NCI-H1436 treated with DMSO at 0.1 percent for 48 hours (cell line): ENCODE measurements at regions not wholly inside any gene's neighbourhood (a gene's known extent, or its start where the extent isn't known, plus 50 kb on each side); places are given as distances from the start of the nearest gene placed in this dataset.
A peak's percentile ranks its signal among the peaks of the same experiment; 100 is the strongest.

Experiments
- DNase-seq: peaks from one replicate; lab custom pipeline; 2025; lab: John Stamatoyannopoulos, UW

DNA sequence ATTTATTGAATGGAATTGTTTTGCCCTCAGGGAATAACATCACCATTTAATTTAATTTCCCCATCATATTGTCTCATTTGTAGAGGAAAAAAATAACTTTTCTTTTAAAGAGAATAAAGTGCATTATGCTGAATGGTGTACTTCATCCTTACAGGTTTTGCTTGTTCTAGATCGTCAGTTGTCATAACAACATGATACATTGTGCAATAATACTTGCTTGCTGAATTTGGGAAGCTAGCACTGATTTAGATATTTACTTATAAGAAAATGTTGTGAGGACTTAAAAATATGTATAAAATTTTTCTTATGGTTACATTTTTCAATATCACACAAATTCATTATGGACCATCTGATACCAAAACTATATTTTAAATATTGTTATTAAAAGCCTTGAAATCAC is 509.0 kb upstream of the POU3F2 start:
- DNase-seq: no peak

DNA sequence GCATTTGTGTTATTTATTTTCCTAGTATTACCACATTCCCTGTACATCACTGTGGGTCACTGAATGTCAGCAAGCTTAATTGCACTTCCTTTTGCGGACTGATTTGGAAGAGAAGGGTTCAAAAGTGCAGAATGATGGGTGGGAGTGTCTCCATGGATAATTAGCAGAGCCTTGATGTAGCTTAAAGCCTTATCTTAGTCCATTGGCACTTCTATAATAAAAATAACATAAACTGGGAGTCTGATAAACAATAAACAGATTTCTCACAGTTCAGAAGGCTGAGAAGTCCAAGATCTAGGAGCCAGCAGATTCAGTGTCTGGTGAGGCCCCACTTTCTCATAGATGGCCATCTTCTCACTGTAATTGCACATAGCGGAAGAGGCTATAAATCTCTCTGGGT is 501.1 kb upstream of the POU3F2 start:
- DNase-seq: no peak

DNA sequence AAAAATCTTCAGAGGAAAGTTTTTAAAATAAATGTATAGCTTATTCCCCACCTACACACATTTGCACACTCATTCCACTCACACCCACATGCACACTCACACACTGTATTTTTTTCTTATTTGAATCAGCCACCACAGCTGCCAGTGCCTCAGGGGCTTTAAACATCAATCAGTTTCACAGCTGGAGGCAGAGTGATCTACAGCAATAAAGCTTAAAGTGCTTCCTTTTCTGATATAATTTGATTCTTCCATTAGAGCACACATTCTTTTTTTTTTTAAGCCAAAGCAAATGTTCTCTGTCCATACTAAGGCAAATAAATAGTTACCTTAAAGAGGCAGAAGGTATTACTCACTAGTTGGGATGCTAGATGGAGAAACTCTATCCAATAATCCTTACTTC is 498.8 kb upstream of the POU3F2 start:
- no peak for DNase-seq

DNA sequence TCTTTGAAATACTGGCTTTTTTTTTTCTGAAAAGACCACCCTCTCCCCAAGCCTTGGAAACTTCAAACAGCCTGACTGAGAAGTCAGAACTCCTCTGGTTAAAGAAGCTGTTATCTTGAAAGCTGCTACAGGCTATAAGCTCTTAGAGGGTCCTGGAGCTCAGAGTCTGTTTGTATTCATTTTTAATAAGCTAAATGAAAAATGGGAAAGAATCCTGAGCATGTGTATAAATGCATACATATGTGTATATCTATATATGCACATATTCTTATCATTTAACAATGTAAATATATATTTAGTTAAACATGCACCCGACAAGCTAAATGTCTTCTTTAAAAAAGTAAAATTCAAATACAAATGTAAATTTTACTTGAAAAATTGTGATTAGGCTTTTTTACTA is 494.9 kb upstream of the POU3F2 start:
- DNase-seq: no peak

DNA sequence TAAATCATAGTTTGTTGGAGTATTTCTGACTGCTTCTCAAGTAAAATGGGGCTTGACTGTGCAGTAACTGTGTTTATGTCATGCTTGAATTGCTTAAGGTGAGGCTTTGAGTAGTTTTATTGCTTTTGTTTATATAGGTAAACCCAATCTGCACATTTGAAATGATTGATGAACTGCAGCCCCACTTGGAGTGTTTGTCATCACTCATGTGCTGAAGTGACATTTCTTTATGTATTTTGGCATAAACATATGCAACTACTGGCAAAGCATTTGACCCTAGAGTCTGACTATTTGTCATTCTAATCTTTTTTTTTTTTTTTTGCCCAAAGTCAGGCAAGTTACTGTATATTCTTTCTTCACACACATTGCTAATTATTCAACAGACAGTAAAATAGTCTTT is 491.4 kb upstream of the POU3F2 start:
- DNase-seq: no peak

DNA sequence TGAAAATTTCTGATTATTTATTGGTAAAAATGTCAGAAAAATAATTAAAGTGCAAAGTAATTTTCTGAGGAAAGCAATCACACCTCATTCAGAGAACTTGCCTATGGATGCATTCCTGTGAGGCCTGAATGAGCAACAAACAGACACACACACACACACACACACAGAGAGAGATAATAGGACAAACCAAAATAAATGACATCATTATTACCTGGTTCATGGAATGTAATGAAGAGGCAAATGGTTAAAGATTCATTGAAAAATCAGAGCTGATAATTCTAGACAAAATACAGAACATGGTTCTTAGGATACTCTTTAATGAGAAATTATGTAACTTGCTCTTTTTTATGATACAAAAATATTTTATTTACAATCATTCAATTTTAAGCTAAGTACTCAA is 490.6 kb upstream of the POU3F2 start:
- DNase-seq: no peak

DNA sequence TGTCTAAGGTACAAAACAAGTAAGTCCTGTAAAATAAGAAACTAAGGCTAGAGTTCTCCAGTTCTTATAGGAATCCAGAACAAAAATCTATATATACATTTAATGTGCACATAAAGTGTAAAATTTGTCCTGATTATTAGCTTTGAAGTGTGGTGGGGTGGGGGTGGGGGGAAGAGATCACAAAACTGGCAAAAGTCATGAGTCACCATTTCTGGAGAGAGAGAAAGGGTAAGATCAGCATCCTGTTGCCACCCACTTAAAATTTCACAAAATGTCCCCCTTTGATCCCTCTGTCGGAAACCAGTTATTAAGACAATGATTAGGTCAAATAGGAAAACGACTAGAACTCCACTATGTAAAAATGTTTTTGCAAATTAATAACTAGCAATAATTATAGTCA is 482.0 kb upstream of the POU3F2 start:
- DNase-seq: no peak

DNA sequence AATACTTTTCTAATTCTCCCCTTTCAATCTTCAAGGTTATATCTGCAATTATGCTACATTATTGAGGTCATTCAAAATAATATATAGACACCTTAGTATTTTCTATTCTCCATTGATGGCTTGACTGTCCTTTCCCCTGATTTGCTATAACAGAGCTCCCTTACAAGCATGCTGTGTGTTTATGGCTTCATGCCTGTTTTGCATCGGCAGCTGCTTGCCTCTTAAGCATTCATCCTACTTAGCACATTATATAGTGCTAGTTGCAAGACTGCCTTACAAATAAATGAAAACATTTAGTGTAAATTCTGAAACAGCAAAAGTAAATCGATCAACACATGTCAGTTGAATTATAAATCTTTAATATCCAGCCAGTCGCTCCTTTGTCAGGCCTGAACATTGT is 476.2 kb upstream of the POU3F2 start:
- no peak for DNase-seq

DNA sequence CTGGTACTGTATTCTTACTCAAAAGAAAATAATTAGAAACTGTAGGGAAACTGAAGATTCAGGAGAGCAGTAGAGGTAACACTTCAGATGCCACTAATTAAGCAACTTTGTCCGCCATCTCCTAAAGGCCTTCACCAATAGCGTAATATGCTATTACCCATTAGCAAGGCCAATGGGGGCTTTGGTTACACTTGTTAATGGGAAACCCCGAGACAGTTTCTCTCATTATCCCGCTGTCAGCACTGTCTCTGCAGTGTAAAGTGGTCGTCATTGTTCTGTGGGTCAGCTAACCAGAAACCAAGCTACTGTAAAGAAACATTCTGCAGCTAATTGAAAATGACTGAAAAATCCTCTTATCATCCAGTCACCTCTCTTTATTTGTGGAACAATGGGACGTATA is 468.0 kb upstream of the POU3F2 start:
- DNase-seq: no peak

DNA sequence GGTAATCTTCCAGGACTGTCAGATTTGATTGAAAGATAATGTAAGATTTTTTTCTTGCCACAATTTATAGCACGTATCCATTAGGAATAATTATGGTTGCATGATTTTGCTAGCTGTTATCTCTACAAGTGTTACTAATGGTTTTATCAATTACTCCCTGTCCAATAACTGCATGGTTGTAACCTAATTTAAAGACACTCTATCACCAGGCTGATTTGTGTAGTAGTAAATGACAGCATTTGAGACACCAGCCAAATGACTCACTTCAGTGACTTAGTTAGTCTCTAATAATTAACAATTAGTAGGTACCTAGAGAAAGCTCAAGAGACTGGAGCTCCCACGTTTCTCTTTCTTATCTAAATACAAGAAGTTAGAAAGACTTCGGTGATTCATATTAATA is 453.8 kb upstream of the POU3F2 start:
- no peak for DNase-seq

DNA sequence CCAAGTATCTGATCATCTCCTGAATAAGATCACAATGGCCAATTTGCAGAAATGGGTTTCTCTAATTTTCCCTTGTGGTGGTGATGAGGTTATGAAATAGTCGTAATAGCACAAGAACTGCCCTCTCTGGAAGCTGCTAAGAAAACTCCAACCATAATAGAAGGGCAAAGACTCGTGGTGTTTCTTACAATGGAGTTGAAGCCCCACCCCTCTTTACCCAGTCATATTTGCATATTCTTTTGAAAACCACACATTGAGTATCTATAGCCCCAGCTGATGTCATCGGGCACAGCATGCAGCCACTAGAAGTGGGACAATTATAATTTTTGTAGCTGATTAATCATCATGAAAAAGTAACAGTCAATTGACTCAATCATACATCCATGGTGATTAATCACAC is 452.1 kb upstream of the POU3F2 start:
- DNase-seq: no peak

DNA sequence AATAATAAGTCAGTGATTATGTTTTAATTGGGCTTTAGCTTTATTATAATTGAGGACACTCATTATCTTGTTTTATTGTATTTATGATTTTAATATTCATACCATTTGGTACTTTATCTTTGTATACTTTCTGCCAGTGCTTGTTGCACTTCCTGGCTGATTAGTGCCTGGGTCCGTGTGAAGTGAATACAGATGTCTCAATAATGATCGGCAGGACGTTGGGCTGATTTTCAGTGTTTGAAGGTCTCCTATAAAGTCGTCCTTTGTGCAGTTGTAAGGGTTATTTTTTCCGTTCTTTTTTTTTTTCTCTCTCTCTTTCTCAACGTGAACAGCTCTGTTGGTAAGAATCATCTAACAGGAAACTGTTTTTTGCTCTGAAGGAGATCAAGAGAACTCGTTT is 450.0 kb upstream of the POU3F2 start:
- no peak for DNase-seq

DNA sequence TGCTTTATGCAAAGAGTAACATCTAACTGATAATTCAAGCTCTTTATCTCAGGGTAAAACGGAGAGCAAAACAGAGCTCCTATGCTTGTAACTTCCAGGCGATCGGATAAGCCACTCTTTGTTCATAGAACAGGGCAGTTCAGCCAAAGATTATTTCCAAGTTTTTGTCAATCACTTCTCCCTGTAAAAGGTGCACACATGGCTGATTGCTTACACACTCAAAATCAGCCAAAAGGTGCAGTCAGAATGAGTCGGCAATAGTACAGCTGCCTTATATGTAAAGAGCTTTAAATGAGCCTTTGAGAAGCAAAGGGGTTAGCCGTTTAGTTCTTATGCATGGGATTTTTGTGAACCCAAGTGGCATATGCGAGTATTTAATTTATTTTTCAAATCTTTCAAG is 449.6 kb upstream of the POU3F2 start:
- DNase-seq: no peak

DNA sequence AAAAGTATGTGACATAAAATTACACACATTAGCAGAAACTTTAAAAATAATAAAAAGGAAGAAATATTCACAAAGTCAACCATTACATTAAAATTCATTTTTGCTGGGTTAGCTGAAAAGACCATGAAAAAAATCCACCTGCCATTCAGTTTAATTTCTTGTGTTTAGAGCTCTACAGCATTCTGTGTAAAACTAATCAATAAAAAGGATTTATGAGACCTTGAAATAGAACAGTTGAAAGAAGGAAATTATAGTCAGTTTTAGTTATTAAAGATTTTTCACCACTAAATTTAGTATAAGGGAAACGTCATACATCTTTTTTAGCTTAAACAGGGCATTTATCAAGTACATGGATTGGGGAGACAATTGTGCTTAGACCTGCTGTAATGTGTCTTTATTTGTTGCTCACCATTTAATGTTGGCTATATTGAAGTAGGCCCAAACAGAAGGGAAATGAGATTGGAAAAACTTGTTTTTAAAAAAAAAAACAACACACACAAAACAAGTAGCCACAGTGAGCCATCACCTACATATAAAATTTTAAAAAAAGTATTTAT is 438.7 kb upstream of the POU3F2 start:
- no peak for DNase-seq

DNA sequence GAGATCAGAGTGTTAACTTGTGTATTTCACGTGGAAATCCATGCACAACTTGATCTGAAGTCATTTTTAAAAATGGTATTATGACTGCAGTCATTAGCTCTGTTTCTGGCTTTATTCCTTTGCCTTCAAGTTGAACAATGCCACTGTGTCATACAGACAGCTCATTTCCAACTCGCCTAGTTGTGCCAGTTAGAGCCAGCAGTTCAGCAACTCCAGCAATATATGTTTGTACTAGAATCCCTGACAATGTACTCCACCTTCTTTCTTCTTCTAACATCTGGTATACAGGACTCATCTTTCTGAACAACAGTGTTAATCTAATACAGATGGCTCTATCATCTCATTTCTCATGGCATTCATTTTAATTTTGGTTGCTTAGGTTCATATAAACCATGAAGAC is 418.3 kb upstream of the POU3F2 start:
- no peak for DNase-seq

DNA sequence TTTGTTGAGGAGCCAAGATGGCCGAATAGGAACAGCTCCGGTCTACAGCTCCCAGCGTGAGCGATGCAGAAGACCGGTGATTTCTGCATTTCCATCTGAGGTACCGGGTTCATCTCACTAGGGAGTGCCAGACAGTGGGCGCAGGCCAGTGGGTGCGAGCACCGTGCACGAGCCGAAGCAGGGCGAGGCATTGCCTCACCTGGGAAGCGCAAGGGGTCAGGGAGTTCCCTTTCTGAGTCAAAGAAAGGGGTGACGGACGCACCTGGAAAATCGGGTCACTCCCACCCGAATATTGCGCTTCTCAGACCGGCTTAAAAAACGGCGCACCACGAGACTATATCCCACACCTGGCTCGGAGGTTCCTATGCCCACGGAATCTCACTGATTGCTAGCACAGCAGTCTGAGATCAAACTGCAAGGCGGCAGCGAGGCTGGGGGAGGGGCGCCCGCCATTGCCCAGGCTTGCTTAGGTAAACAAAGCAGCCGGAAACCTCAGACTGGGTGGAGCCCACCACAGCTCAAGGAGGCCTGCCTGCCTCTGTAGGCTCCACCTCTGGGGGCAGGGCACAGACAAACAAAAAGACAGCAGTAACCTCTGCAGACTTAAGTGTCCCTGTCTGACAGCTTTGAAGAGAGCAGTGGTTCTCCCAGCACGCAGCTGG is 417.7 kb upstream of the POU3F2 start:
- peak; percentile 12 for DNase-seq

DNA sequence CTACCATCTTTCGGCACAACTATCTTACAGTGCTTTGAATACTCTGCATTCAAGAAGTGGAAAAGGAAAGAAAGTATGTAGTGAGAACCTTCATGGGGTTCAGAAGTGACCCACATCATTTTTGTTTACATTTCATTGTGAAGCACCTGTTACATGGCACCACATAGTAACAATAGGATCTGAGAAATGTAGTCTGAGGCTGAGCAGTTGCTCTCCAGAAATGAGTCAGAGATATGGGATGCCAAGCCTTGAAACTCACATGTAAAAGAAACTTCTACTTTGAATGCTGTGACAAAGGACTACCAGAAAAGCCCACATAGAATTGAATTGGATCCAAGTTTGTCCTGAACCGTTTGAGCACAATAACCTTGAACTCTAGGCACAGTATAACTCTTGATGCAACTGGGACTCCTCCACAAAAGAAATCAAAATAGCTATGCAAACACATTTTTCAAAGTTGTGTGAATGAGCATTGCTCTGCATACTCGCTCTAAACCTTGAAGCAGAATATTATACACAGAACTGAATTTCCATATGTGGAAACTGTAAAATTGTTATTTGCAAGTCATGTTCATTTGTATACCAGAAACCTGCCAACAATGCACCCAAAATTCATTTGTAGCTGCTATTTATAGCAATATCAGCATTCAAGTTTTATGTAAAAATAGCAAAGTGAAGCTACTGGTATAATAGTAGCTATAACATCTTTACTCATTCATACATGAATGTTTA is 400.9 kb upstream of the POU3F2 start:
- DNase-seq: no peak

DNA sequence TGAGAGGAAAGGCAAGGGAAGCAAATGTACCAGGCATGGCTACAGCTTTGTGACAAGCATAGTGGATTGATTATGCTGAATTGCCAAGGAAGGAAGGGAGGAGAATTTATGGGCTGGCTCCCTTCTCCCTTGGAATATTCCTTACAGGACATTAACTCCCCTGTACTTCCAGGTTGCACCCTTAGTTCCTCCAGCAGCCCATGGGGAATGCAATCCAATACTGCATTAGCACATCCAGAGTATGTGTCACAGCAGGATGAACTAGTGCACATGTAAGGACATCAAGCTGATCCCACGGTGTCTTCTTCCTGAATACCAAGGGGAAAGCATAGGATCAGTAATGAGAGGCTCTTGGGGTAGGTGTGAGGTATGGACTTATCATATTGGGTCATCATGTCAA is 390.7 kb upstream of the POU3F2 start:
- DNase-seq: no peak

DNA sequence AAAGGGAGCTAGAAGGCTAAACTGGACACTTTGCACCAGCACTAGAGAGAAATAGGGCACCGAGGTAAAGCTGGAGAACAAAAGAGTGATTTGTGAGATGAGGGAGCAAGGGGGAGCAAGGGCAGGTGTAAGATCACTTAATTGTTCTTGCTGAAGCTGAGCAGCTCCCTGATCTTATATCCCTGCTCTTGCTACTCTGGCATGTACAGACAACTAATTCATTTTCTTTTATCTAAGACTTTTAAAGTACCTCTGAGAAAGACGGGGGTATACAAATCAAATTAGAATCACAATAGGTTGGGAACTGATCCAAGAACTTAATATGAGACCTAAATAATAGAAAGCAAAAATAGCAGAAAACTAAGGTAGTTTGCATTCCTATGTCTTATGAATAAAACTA is 381.7 kb upstream of the POU3F2 start:
- DNase-seq: no peak

DNA sequence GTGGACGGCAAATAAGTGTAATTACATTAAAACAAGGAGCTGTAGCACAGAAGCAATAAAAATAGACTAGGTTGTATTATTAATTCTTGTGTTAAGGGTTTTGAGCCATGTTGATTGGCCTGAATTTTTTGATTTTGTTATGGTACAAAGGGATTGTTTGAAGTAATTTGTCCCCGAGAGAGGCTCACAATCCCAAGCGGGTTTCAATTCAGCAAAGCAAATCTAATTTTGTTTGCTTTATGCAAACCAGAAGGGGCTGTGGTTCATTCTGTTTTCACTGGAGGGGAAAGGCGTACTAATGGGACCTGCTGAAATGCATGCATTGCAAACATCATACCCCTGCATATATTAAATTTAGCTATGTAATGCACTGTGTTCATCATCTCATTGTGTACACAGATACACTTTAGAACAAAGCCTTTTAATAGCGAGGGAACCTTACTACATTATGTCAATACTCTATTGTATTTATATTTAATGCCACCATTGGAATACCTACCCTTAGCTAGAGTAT is 379.5 kb upstream of the POU3F2 start:
- no peak for DNase-seq

DNA sequence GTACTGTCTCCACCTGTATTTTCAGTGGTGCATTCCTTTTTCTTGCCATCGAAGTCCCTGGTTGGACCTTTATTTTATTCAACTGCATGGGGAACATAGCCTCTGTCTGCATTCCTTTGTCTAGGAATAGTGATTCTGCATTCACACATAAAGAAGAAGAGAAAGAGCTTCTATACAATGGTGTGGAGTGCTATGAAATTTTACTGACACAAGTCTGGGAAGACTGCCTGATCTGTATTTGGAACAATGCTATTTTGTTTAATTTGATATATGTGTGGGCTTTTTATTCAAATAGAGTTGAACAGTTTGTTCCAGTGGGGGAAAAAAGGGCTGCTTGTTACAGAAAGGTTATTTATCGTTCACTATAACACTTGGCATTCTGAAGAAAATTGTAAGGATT is 375.7 kb upstream of the POU3F2 start:
- DNase-seq: no peak

DNA sequence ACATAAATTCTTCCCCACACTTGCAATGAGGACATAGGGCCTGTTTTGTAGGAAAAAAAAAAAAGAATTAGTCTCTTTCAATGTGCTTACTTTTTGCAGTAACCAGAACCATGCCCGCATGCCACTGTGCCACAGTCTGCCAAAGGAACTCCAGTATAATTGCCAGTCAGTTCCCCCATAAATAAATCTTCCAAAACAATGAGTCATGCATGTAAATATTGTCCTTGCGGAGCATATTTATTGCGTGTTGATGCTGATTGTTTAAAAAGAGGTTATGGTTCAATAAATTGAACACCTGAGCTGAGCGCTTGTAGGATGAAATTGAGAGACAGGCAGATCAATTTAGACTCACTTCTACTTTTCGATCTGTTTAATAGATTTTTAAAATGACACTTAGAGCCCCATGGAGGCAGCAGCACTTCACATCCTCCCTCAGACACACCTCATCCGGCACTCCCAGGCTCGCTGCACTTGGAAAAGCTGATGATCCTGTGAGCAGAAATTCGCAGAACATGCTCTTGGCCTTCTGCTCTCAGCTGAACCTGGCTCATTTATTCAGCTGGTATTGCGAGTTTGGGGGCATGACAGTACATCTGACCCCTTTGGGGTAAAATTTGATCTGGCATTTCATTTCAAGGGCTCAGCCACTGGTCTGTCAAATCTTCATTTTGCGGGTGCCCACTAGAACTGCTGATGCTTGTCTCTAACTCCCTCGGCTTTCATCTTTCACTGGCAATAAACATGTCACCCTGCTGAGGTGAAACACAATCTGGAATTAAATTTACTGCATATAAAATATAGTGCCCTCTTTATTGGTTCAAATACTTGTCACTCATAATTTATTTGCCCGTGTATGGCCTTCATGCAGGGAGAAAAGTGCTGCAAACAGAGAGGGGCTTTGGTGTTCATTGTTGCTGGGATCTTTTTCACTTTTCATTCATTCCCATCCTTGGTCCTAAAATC is 371.1 kb upstream of the POU3F2 start:
- no peak for DNase-seq
